NCI-H1092 treated with DMSO at 0.1 percent for 48 hours (cell line): ENCODE measurements at regions not wholly inside any gene's neighbourhood (a gene's known extent, or its start where the extent isn't known, plus 50 kb on each side); places are given as distances from the start of the nearest gene placed in this dataset.
A peak's percentile ranks its signal among the peaks of the same experiment; 100 is the strongest.

ENCODE experiments used
- DNase-seq: peaks from one replicate; lab custom pipeline; 2025; lab: John Stamatoyannopoulos, UW

GRCh38 chr2:58560531-58560930 is 319.4 kb upstream of the FANCL start:
- no peak for DNase-seq

GRCh38 chr2:58558881-58559280 is 317.8 kb upstream of the FANCL start:
- no peak for DNase-seq

GRCh38 chr2:58557176-58557575 is 316.1 kb upstream of the FANCL start:
- DNase-seq, result no peak

DNA sequence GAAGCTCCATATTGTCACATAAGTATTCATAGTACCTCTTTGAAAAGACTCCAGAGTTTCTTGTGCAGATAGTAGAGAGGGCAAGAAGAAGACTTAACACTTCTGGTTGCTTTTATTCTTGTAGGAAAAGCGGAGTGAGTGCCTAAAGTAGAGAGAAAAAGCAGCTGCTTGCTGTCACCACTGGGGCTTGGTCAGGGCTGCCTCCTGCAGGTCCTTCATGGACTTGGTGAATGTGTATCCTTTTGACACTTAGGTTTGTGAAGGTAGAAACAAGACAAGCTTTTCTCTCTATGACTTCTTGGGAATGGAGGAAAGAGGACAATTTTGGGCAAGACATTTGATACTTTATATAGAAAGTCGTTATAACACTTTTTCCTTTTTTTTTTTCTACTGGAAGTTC is 312.8 kb upstream of the FANCL start:
- DNase-seq, result peak; percentile 4

DNA sequence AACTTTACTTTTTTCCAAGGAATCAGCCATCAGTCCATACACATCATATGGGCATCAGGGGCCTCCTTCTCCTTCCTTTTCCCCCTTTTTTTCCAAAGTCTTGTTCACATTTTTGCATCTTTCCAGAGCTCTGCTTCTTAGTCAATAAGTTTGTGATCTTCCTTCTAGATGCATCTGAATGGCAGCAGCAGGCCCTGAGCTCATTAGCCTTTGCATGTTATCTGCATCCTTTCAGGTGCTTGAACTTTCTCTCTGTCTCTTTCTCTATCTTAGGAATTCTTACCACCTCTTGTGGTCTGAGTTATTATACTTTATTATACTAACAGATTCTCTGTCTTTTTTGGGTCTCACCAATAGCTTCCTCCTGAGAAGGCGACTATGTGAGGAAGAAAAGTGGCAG is 312.4 kb upstream of the FANCL start:
- DNase-seq, result no peak

DNA sequence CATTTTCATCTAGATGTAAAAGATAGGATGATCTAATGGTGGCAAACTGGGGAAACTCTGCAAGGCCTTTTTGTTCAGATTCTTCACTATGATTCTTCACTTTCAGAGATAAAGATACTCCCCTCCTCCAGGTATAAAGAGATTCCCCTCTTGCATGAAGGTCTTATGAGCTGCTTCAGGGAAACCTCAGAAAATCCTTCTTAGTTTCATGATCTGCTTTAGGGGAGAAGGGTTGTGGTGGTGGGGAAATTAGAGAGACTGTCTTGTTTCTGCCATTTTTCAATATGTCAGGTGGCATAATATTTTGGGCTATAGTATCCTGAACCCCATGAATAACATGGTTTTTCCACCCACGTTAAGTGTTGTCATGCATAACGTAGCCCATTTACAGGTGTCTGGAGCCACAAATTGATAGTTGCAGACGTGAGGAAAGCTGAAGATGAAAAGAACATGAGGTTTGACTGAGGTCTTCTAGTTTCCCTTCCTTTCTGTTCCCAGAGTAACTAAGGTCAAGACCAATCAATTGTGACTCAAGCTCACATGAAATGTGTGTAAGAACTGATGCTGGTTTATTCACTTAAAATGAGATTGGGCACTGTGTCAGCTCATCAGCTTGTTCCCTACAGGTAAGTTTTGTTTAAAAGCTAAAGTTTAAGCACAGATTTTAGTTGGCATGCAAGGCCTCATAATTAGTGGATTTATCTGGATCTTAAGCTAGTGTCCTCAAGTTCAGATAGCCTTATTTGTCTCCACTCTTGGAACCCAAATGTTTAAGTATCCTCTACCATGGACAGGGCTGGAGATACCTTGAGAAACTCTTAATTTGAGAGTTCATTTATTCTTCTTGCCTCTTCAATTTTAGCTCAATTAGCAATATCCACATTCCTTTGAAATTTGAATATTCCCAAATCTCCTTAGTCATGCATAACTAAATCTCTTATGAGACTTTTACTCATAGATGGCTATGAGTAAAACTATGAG is 304.5 kb upstream of the FANCL start:
- no peak for DNase-seq

GRCh38 chr2:58543442-58543841 is 302.3 kb upstream of the FANCL start:
- DNase-seq, result peak; percentile 30

- peak; percentile 31 for DNase-seq
Measured at GRCh38 chr2:58541511-58541910, 300.4 kb upstream of the FANCL start.

- DNase-seq, result peak; percentile 33
Measured at GRCh38 chr2:58540681-58541080, 299.6 kb upstream of the FANCL start.

DNA sequence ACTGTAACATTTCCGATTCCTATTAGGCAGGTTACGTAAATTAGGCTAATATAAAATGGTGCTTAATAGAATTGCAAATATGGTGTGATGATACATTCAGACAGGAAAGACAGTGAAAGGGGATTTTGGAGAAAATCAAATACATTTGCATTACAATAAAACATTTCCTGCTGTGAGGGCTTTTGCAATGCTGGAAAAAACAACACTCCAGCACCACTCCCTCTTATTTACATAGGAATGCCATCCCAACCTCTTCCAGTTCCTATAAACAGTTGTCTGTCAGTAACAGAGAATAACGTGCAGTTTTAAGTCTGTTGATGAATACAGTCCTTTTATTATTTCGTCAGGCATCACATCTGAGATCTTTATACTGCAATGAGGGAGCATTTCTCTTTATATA is 298.8 kb upstream of the FANCL start:
- DNase-seq, result peak; percentile 45

DNA sequence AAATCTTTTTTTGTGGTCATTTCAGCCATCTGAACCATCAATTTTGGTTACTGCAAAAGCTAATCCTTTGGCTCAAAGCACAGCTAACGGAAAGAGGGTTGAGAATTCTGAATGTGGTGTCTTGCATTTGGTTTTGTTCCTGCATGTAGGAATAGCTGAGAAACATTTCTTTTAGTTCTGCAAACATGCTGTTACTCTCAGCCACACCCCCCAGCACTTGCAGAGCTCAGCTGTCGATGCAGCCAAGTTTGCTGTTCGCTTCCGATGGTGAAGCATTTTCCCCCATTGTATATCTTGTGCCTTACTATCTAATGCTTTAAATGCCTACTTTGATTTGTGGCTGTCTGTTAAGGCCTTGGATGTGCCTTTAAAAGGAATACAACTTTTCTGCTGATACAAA is 294.9 kb upstream of the FANCL start:
- no peak for DNase-seq

DNA sequence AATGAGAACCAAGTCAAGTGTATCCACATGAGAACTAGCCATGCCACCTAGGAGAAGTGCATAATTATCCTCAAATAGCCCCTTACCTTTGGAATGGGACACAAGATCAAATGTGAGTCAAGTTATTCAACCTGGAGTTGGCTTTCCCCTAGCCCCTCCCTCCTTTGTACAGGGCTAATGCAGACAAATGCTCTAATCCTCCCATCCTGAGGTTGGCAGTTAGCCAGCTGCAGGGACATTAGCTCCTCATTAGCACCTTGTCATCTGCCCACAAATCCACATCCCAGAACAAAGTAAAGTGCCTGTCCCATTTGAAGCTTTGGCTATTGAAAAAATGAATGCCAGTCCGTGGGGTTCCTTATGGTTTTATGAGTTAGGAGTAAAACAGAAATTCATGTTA is 294.1 kb upstream of the FANCL start:
- peak; percentile 37 for DNase-seq

GRCh38 chr2:58533376-58533775 is 292.3 kb upstream of the FANCL start:
- DNase-seq, result no peak

- no peak for DNase-seq
Measured at GRCh38 chr2:58532641-58533040, 291.5 kb upstream of the FANCL start.

DNA sequence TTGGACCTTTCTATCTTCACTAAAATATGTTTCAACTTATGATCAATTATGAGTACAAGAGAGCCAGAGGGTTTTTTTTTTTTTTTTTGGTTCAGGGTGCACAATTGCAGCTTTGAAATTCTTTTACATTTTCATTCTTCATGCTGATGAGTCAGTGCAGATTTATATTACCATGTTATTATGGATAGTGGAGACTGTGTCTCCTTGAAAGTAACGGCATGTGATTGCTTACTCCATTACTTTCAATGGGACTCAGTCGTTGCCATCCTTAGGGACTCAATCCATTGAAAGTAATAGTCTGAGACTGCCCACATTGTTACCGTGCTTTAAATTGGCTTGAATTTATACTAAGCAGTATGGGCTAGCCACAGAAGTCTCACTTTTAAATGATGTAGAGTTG is 286.5 kb upstream of the FANCL start:
- no peak for DNase-seq

GRCh38 chr2:58521803-58522554 is 280.9 kb upstream of the FANCL start:
- peak; percentile 97 for DNase-seq

DNA sequence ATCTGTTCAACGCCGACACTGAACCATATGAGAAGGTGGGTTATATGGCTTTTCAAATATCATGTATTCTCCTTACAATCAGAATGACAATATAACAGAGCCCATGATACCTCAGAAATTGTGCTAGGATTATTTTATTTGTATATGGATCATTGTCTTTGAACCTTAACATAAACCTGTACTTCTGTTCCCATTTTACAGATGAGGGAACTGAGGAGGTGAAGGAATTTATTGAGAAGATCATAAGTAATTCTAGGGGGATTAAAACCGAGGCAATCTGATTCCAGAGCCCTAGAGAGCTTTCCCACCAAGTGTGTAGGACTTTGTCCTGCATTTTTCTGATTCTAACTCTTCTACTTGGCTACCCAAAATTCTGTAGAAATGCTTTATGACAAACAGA is 279.8 kb upstream of the FANCL start:
- DNase-seq, result no peak

DNA sequence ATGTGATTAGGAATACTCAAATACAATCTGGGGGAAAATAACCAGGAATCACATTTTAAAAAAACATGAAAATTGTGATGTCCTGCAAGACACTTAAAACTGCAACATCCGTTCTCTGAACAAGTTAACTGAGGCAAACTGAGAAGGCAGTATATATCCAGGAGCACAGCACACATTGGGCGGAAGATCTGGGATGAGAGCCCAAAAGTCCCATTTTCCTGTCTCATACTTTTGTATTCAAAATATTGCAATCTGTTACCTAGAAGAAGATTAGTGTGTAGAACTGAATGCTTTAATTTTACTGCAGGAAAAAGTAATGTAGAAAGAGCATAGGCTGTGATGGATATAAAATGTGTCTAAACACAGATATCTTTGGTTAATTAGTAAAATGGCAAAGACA is 276.8 kb upstream of the FANCL start:
- DNase-seq, result no peak

DNA sequence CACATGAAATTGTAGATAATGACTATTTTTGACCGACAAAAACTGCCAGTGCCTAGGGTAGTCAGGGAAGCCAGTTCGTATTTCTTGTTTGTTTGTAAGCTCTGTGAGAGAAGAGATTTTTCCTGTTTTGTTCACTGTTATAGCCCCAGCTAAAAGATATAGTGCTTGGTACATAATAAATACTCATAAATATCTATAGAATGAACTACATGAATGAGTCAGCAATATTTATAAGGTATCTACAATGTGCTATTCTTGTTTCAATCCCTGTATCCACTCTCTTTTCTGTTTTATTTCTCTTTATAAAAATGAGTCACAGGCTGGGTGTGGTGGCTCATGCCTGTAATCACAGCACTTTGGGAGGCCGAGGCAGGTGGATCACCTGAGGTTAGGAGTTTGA is 275.6 kb upstream of the FANCL start:
- no peak for DNase-seq

- no peak for DNase-seq
Measured at GRCh38 chr2:58515827-58516573, 274.9 kb upstream of the FANCL start.

GRCh38 chr2:58514252-58514651 is 273.1 kb upstream of the FANCL start:
- DNase-seq, result no peak

DNA sequence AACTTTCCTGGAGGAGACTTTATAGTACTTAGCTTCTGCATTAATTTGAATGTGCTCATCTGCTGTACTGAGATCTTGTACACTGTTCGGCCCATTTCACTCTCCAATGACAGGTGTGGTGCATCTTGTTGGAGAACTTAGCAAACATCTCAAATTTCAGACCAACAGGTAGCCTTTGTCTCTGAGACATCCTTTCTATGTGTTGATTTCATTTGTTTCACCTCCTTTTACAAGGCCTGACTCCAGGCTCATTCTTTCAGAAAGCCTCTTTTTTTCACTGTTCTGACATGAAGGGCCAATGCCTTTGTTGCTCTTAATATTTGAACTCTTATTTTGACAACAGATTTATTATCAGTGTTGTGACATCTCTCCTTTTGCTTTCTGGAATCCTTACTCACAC is 271.8 kb upstream of the FANCL start:
- no peak for DNase-seq
